Mammary epithelial cell (primary cell): ENCODE measurements at regions not wholly inside any gene's neighbourhood (a gene's known extent, or its start where the extent isn't known, plus 50 kb on each side); places are given as distances from the start of the nearest gene placed in this dataset.

ENCODE experiments used
- EZH2 ChIP-seq: IDR thresholded peaks from 2 replicates; pipeline ENCODE4 v1.6.1; 2012; ENCODE audit warnings: low read length, inconsistent platforms, borderline replicate concordance
- TF ChIP-seq, protein P1 (sequence below), 2 donors: IDR thresholded peaks in 1 of 2; conservative IDR thresholded peaks in 1 of 2; 2 replicates each; pipeline ENCODE4 v1.5.1; 2011 to 2012; ENCODE audit warnings: inconsistent platforms in 2 of 2, low read length in 2 of 2, mild to moderate bottlenecking in 2 of 2, control low read depth in 1 of 2, low read depth in 1 of 2; ENCODE audit not compliant: insufficient read depth in 1 of 2; ENCODE audit errors: extremely low read depth in 1 of 2

GRCh38 chr3:81336470-81336869 lies 425.0 kb downstream of the GBE1 start:
- TF ChIP-seq, protein P1, sequence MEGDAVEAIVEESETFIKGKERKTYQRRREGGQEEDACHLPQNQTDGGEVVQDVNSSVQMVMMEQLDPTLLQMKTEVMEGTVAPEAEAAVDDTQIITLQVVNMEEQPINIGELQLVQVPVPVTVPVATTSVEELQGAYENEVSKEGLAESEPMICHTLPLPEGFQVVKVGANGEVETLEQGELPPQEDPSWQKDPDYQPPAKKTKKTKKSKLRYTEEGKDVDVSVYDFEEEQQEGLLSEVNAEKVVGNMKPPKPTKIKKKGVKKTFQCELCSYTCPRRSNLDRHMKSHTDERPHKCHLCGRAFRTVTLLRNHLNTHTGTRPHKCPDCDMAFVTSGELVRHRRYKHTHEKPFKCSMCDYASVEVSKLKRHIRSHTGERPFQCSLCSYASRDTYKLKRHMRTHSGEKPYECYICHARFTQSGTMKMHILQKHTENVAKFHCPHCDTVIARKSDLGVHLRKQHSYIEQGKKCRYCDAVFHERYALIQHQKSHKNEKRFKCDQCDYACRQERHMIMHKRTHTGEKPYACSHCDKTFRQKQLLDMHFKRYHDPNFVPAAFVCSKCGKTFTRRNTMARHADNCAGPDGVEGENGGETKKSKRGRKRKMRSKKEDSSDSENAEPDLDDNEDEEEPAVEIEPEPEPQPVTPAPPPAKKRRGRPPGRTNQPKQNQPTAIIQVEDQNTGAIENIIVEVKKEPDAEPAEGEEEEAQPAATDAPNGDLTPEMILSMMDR (conservative IDR thresholded peaks at IDR 0.05 in 1 of 2, IDR thresholded peaks at IDR 0.05 in 1 of 2; ENCODE audit: extremely low read depth in 1 of 2, insufficient read depth in 1 of 2, low read depth in 1 of 2, low read length in 2 of 2): no peak
- TF ChIP-seq EZH2: no peak
